HL-60 (cell line): ENCODE measurements at regions not wholly inside any gene's neighbourhood (a gene's known extent, or its start where the extent isn't known, plus 50 kb on each side); places are given as distances from the start of the nearest gene placed in this dataset.

ENCODE experiments used
- DNase-seq, 2 experiments: peaks; one replicate each; pipeline ENCODE4 v3.0.0-alpha.2; 2010 to 2020; ENCODE audit warnings: low read depth in 1 of 2, low spot score in 1 of 2
- H3K27ac ChIP-seq: fragments of 250-450 bp; sonication (Bioruptor Pico); replicated peaks from 2 replicates; pipeline ENCODE4 v1.5.1; 2020; ENCODE audit warnings: mild to moderate bottlenecking, moderate library complexity
- H3K27me3 ChIP-seq: fragments of 250-450 bp; sonication (Bioruptor Pico); 2 replicates; pipeline ENCODE4 v1.5.1; 2021; ENCODE audit warnings: mild to moderate bottlenecking, moderate library complexity; ENCODE audit not compliant: insufficient read depth, poor library complexity, severe bottlenecking
- H3K4me3 ChIP-seq: replicated peaks from 2 replicates; pipeline ENCODE4 v1.5.1; 2011; ENCODE audit warnings: mild to moderate bottlenecking, control low read depth, low read length; ENCODE audit not compliant: insufficient read depth
- GABPA ChIP-seq: IDR thresholded peaks from 2 replicates; pipeline ENCODE4 v1.6.1; 2012; ENCODE audit warnings: low read depth
- POLR2AphosphoS5 ChIP-seq: IDR thresholded peaks from 2 replicates; pipeline ENCODE4 v1.6.1; 2012; ENCODE audit warnings: low read depth
- SPI1 ChIP-seq: IDR thresholded peaks from 2 replicates; pipeline ENCODE4 v1.6.1; 2012; ENCODE audit warnings: low read depth, mild to moderate bottlenecking, borderline replicate concordance
- TF ChIP-seq, protein P1 (sequence below): IDR thresholded peaks from one replicate; pipeline ENCODE4 v1.5.1; 2011; ENCODE audit warnings: low read length, control low read depth, inconsistent platforms; ENCODE audit not compliant: insufficient read depth
- TF ChIP-seq, protein P2 (sequence below): IDR thresholded peaks from 2 replicates; pipeline ENCODE4 v1.6.1; 2012; ENCODE audit warnings: low read depth; ENCODE audit not compliant: insufficient replicate concordance

DNA sequence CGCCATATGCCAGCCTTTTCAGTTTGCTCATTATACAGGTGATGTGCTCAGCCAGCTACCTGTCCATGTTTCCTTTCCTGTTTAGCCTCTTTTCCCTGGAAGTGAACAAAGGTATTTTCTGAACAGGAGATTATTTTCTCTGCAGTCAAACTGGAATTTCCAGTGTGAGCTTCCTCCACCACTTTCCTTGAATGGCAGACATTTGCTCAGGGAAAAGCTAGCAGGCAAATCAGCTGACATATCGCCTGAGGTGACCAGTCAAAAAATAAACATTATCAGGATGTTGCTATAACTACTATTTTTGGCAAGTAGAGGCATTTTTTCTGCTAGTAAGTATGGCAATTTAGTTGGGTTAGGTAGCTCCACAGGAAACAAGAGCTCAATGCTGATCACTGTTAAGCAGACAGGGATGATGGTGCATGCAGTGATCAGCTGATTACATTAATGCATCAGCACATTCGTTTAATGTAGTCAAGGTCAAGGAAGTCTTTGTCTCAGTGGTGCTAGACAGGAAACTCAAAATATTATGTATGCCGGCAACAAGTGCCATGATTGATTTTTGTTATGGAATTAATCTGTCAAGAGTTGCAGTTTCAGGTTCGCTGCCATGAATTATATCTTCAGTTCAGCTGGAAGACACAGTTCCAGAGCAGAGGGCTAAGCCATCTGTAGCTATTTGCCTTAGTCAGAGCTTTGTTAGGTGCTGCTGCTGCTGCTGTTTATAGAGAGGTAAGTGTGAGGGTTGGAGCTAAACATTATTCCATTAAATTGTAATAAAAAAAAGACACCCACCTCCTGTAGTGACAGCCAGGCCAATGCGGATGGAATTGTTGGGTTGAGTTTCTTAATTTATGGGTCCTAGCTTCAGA is 179.7 kb upstream of the ST6GALNAC5 start:
- TF ChIP-seq, protein P1, sequence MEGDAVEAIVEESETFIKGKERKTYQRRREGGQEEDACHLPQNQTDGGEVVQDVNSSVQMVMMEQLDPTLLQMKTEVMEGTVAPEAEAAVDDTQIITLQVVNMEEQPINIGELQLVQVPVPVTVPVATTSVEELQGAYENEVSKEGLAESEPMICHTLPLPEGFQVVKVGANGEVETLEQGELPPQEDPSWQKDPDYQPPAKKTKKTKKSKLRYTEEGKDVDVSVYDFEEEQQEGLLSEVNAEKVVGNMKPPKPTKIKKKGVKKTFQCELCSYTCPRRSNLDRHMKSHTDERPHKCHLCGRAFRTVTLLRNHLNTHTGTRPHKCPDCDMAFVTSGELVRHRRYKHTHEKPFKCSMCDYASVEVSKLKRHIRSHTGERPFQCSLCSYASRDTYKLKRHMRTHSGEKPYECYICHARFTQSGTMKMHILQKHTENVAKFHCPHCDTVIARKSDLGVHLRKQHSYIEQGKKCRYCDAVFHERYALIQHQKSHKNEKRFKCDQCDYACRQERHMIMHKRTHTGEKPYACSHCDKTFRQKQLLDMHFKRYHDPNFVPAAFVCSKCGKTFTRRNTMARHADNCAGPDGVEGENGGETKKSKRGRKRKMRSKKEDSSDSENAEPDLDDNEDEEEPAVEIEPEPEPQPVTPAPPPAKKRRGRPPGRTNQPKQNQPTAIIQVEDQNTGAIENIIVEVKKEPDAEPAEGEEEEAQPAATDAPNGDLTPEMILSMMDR, result no peak
- TF ChIP-seq GABPA (no peak), POLR2AphosphoS5 (no peak)
- Histone ChIP-seq H3K4me3 (no peak overlapping the region), H3K27ac (no peak overlapping the region), H3K27me3 (no peaks in the 10 kb centered on the region)
- no peak for DNase-seq

DNA sequence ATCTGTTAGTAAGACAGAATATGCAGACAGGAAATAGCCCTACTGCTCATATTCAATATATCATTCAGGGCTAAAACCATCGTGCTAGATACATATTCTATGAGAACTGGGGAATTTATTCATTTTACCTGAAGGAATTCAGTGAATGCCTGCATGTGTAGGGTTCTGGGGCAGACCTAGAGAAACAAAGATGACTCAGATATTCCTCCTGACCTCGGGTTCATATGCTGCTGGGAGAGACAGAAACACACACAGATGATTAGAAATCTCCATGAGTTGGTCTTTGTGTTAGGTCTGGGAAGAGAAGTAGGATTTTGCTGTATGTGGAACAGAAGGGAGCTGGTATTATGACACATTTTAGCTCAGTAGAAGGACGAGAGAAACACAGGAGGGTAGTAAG is 176.5 kb upstream of the ST6GALNAC5 start:
- Histone ChIP-seq H3K27me3 (no peaks in the 10 kb centered on the region), H3K4me3 (no peak overlapping the region), H3K27ac (no peak overlapping the region)
- TF ChIP-seq, protein P2, sequence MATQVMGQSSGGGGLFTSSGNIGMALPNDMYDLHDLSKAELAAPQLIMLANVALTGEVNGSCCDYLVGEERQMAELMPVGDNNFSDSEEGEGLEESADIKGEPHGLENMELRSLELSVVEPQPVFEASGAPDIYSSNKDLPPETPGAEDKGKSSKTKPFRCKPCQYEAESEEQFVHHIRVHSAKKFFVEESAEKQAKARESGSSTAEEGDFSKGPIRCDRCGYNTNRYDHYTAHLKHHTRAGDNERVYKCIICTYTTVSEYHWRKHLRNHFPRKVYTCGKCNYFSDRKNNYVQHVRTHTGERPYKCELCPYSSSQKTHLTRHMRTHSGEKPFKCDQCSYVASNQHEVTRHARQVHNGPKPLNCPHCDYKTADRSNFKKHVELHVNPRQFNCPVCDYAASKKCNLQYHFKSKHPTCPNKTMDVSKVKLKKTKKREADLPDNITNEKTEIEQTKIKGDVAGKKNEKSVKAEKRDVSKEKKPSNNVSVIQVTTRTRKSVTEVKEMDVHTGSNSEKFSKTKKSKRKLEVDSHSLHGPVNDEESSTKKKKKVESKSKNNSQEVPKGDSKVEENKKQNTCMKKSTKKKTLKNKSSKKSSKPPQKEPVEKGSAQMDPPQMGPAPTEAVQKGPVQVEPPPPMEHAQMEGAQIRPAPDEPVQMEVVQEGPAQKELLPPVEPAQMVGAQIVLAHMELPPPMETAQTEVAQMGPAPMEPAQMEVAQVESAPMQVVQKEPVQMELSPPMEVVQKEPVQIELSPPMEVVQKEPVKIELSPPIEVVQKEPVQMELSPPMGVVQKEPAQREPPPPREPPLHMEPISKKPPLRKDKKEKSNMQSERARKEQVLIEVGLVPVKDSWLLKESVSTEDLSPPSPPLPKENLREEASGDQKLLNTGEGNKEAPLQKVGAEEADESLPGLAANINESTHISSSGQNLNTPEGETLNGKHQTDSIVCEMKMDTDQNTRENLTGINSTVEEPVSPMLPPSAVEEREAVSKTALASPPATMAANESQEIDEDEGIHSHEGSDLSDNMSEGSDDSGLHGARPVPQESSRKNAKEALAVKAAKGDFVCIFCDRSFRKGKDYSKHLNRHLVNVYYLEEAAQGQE, result no peak
- no peak for TF ChIP-seq POLR2AphosphoS5
- TF ChIP-seq, protein P1, result no peak
- TF ChIP-seq SPI1, result no peak
- no peak for TF ChIP-seq GABPA
- DNase-seq, result no peak

DNA sequence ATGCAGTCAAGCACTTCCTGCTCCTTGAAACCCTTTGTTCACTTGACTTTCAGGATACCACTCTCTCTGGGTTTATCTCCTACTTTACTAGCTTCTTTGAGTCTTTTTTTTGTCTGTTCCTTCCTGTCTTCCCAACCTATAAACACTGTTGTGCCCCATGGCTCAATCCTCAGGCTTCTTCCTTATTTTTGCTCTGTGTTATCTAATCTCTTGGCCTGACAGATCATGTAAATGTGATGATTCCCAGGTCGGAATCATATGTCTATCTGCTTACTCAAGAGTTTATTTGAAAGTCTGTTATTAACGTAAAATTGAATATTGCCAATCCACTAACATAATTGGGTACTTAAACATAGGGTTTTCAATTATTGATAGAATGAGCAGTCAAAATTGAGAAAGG is 171.7 kb upstream of the ST6GALNAC5 start:
- TF ChIP-seq, protein P1, result no peak
- TF ChIP-seq POLR2AphosphoS5, result no peak
- TF ChIP-seq, protein P2, result no peak
- no peak for TF ChIP-seq SPI1
- TF ChIP-seq GABPA, result no peak
- no peaks in the 10 kb centered on the region for H3K27me3 ChIP-seq

DNA sequence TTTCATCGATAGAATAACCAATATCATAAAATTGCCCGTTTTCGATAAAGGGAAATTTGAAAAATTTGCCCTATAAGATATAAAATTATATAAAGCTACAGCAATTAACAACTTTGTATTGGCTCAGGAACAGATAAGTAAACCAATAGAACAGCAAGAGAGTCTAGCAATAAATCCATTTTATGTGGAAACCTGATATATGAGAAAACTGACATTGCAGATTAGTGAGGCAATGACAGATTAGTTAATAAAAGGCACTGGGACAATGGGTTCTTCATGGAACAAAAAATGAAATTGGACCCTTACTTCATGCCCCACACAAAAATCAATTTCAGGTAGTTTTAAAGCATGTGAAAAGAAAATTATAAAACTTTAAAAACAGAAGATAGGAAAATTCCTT is 169.9 kb upstream of the ST6GALNAC5 start:
- TF ChIP-seq SPI1 (no peak), POLR2AphosphoS5 (no peak)
- TF ChIP-seq, protein P2, result no peak
- TF ChIP-seq, protein P1, result no peak
- H3K4me3 ChIP-seq, result no peak overlapping the region
- no peak for DNase-seq
- no peaks in the 10 kb centered on the region for H3K27me3 ChIP-seq
- no peak overlapping the region for H3K27ac ChIP-seq

More for the DNA sequence above, 171.7 kb upstream of the ST6GALNAC5 start:
- no peak overlapping the region for H3K4me3 ChIP-seq
- no peak overlapping the region for H3K27ac ChIP-seq
- no peak for DNase-seq
